ENCODE measurements at regions not wholly inside any gene's neighbourhood (a gene's known extent, or its start where the extent isn't known, plus 50 kb on each side); places are given as distances from the start of the nearest gene placed in this dataset.

DNA sequence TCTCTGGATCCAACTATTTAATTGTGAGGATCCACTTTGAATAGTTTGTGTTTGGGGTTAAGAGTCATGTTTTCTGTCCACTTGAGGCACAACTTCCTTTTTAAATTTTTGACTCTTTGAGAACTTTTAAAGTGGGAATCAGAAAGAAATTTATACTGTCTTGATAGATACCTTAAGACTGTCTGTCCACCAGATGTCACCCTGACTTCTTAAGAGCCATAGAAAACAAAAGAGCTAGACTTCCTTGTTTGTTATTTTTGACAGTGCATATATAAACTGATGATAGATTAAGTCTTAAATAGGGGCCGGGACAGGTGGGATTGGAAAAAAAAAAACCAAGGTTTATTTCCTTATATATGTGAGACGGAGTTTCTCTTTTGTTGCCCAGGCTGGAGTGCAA is 52.1 kb upstream of the WDR72 start:
- TF ChIP-seq CTCF (IDR thresholded peaks at IDR 0.05; ENCODE audit: insufficient read depth, low read depth, low read length) (no peak), EZH2 (IDR thresholded peaks at IDR 0.05; ENCODE audit: insufficient read depth, low read length) (no peak)

Measured in astrocyte (in vitro differentiated cells and primary cell).